ENCODE measurements at regions not wholly inside any gene's neighbourhood (a gene's known extent, or its start where the extent isn't known, plus 50 kb on each side); places are given as distances from the start of the nearest gene placed in this dataset.

GRCh38 chr3:127119693-127120464, 73.1 kb upstream of the PRR23E start:
- no peak for TF ChIP-seq ZNF302 (CRISPR knock-in tag; IDR thresholded peaks at IDR 0.05)
- no peak for TF ChIP-seq FOSL2 (IDR thresholded peaks at IDR 0.05)
- TF ChIP-seq FOSL2 (CRISPR knock-in tag; IDR thresholded peaks at IDR 0.05), result no peak
- no peak for TF ChIP-seq FOXS1 (CRISPR knock-in tag; IDR thresholded peaks at IDR 0.05)
- TF ChIP-seq PHF8 (IDR thresholded peaks at IDR 0.05; ENCODE audit: borderline replicate concordance, low read depth), result no peak
- TF ChIP-seq TP53 (CRISPR knock-in tag; IDR thresholded peaks at IDR 0.05), result no peak
- TF ChIP-seq CBX2 (IDR thresholded peaks at IDR 0.05; ENCODE audit: borderline replicate concordance, low read depth), result no peak
- no peak for TF ChIP-seq MAFK (IDR thresholded peaks at IDR 0.05; ENCODE audit: partially characterized antibody)
- TF ChIP-seq PBX3 (IDR thresholded peaks at IDR 0.05), result no peak
- no peak for TF ChIP-seq HDAC2 (IDR thresholded peaks at IDR 0.05)
- no peak for TF ChIP-seq NPAS2 (CRISPR knock-in tag; IDR thresholded peaks at IDR 0.05; ENCODE audit: borderline replicate concordance)
- no peak for TF ChIP-seq GATA3 (IDR thresholded peaks at IDR 0.05; ENCODE audit: borderline replicate concordance)
- TF ChIP-seq RCOR1 (IDR thresholded peaks at IDR 0.05; ENCODE audit: low read depth, low read length), result no peak
- no peak for TF ChIP-seq ELK1 (IDR thresholded peaks at IDR 0.05; ENCODE audit: low read depth, low read length)
- TF ChIP-seq CHD4 (IDR thresholded peaks at IDR 0.05; ENCODE audit: borderline replicate concordance), result no peak
- no peak for TF ChIP-seq RARB (CRISPR knock-in tag; IDR thresholded peaks at IDR 0.05)
- no peak for TF ChIP-seq USF2 (IDR thresholded peaks at IDR 0.05)
- POLR2A ChIA-PET, result no interaction called here
- no peaks in the 10 kb centered on the region for H3K9me3 ChIP-seq
- no peak for ATAC-seq
- no peak overlapping the region for H3K27ac ChIP-seq
- FAIRE-seq, result no peak
- H3K4me3 ChIP-seq, result no peak overlapping the region
- DNase-seq (ENCODE audit: low read depth in 1 of 2, low spot score in 1 of 2), result no peak
- H3K4me2 ChIP-seq, result no peak overlapping the region
- H3K4me1 ChIP-seq, result no peaks in the 10 kb centered on the region
- CTCF ChIA-PET, result no interaction called here
- 51% methylated on average over 5 of the region's 5 CpGs for WGBS (ENCODE audit: missing lambda C conversion rate)

DNA sequence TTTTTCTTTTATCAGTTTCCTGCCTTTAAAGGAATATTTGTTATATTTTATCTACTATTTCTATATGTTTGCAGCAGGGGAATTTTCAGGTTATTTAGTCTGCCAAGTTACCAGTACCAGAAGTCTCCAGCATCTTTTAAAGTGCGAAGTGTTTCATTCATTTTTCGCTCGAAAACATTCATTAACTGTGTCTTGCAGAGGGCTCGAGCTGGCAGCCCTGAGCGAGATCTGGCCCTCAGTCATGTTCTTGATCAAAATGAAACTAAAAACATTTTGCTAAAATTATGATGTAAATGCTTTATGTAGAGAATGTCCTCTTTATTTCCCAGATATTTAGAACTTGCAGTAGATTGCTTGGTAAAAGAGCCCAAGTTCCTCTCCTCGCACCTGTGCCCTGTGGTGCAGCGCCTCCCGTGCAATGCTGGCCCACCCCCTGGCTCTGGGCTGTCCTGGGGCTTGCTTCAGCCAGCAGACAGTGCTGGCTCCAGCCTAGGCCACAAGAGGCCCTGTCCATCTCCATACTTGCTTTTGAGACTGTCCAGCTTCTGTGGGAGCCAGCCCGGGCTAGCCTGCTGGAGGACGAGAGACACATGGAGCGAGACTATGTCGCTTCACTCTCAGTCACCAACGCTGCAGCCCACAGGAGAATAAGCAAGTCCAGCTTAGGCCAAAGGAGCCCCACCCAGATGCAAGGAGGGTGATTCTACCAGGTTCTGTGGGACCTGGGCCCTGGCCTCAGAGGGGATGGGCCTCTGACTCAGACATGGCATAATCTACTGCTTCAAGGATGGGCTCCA, 71.9 kb upstream of the PRR23E start:
- ATAC-seq (no peak), FAIRE-seq (no peak), DNase-seq (ENCODE audit: low read depth in 1 of 2, low spot score in 1 of 2) (no peak)
- ChIA-PET CTCF (no interaction called here), POLR2A (no interaction called here)
- H3K27ac ChIP-seq, result no peak overlapping the region
- no peak overlapping the region for H3K4me3 ChIP-seq
- WGBS (ENCODE audit: missing lambda C conversion rate), result 71% methylated on average over 13 of the region's 13 CpGs
- H3K4me2 ChIP-seq, result no peak overlapping the region
- TF ChIP-seq ZFP36 (IDR thresholded peaks at IDR 0.05; ENCODE audit: borderline replicate concordance, partially characterized antibody) (no peak), JUN (IDR thresholded peaks at IDR 0.05) (no peak), HOXA7 (CRISPR knock-in tag; IDR thresholded peaks at IDR 0.05) (no peak), TFCP2L1 (CRISPR knock-in tag; IDR thresholded peaks at IDR 0.05) (no peak), FOSB (CRISPR knock-in tag; IDR thresholded peaks at IDR 0.05) (no peak)
- H3K9me3 ChIP-seq, result no peaks in the 10 kb centered on the region
- H3K4me1 ChIP-seq, result no peaks in the 10 kb centered on the region

All from A549 (cell line).